ENCODE measurements at regions not wholly inside any gene's neighbourhood (a gene's known extent, or its start where the extent isn't known, plus 50 kb on each side); places are given as distances from the start of the nearest gene placed in this dataset.

DNA sequence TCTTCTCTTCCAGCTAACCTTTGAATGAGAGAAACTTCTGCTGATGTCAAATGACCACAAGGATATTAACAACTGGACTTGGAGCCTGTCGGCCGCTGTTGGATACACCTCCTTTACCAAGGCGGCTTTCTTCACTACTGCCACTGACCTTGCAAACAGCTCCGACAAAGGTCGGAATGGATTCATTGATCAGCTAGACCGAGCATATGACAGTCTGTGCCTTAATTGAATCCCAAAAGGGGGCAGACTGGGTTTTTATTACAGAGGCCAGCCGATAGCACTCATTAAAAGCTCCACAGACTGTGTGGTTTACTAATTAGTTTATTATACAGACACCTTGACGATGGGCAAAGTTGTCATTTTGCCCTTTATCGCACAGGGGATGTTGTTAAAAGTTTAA lies 394.5 kb downstream of the RERGL start:
- H3K36me3 ChIP-seq = no peaks in the 10 kb centered on the region
- DNase-seq = no peak
- H3K27me3 ChIP-seq = no peaks in the 10 kb centered on the region
- H3K4me3 ChIP-seq = no peak overlapping the region
- no peaks in the 10 kb centered on the region for H3K9me3 ChIP-seq

DNA sequence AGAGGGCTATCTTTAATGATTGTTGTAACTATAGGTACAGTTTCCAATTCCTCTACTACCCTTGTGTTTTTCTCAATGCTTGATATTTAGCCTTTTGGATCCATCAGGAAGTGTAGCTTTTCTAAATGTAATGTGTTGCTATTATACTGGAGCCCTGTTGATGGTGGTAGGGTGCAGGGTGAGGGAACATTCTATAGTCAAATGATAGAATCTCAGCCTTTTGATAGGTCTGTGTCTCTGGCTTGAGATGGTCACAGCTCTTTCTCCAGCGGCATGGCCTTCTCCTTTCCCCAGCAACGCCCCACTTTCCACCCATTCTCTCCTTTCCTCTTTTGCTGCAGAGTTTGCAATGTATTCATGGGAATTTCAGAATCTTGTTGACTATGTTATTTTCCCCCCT lies 398.6 kb downstream of the RERGL start:
- H3K27me3 ChIP-seq = no peaks in the 10 kb centered on the region
- no peak for DNase-seq
- no peaks in the 10 kb centered on the region for H3K36me3 ChIP-seq
- no peaks in the 10 kb centered on the region for H3K9me3 ChIP-seq
- H3K4me3 ChIP-seq = no peak overlapping the region

- DNase-seq = no peak
- no peaks in the 10 kb centered on the region for H3K36me3 ChIP-seq
- H3K27me3 ChIP-seq = no peaks in the 10 kb centered on the region; the same call in 1 of the 2 replicates
- no peaks in the 10 kb centered on the region for H3K9me3 ChIP-seq
- H3K4me3 ChIP-seq = no peak overlapping the region
Observed at GRCh38 chr12:17680220-17680619, 409.8 kb downstream of the RERGL start.

DNA sequence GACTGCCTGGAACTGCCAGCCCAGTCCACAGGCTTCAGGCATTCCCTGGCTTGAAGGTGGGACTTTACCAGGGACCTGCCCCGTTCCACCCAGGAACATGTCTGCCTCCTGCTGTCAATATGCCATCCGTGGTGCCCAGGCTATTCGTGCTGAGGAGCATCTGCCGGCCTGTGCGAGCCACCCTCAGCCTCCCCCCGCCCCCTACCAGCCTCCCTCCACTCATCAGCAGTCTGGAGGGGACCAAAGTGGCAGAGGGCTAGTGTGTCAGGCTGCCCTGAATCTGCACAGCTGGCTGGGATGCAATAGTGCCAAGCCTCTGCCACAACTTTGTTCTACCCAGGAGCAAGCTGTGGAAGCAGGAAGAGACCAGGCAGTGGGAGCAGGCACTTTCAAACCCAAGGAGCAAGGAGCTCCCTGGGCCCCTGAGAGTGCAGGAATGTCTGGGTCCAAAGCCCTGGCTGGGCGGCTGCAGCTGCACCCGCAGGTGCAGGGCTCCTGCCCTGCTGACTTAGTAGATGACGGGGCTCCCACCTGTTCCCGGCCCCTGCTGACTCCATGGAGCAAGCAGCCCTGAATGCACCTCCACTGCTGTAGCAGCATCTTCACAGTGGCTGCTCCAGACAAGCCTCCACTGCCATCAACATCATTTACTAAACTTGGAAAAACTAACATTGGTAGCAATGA lies 423.2 kb downstream of the RERGL start:
- Histone ChIP-seq H3K9me3 (no peaks in the 10 kb centered on the region), H3K4me3 (no peak overlapping the region), H3K27me3 (peaks cover 6% of the 10 kb centered on the region), H3K36me3 (no peaks in the 10 kb centered on the region)
- no peak for DNase-seq

DNA sequence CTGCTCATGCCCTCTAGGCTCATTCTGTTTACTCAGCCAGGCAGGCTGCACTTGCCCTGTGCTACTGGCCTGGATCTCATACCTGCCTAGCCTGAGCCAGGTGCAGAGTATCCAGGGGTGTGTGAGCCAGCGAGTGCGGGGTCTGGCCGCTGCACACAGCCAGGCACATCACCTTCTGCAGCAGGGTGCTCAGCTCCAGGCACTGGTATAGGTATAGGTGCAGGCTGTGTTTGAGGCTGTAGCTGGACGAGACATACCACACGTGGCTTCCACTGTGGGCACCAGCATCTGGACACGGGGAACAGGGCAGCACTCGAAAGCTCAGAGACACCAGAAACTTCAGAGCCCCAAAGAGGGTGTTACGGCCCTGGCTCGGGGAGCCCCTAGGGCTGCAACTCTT lies 424.2 kb downstream of the RERGL start:
- Histone ChIP-seq H3K36me3 (no peaks in the 10 kb centered on the region), H3K4me3 (no peak overlapping the region), H3K9me3 (no peaks in the 10 kb centered on the region), H3K27me3 (peaks cover 6% of the 10 kb centered on the region; the same call in 1 of the 2 replicates)
- DNase-seq = no peak

- no peaks in the 10 kb centered on the region for H3K36me3 ChIP-seq
- H3K9me3 ChIP-seq = no peaks in the 10 kb centered on the region
- no peaks in the 10 kb centered on the region for H3K27me3 ChIP-seq
- no peak for DNase-seq
- H3K4me3 ChIP-seq = no peak overlapping the region
Observed at GRCh38 chr12:17661250-17661649, 428.7 kb downstream of the RERGL start.

DNA sequence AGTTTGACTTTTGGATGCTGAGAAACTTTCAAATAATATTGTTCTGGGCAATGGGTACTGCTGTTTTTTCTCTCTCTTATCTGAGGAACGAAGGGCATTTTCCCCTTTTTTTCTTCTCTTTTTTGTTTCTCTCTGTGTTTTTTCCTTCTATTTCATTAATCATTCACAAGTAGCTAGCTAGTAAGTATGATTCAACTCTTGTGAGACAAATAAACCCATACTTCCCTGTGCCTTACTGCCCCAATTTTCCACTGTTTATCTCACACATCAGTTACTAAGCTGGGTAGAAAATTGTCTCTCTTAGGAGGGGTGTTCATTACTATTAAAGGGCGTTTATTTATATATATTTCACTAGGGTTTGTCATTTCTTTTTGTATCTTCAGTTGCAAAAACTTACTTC lies 437.6 kb downstream of the RERGL start:
- Histone ChIP-seq H3K4me3 (no peak overlapping the region), H3K36me3 (no peaks in the 10 kb centered on the region), H3K27me3 (no peaks in the 10 kb centered on the region), H3K9me3 (no peaks in the 10 kb centered on the region)
- no peak for DNase-seq

GRCh38 chr12:17642340-17642650 lies 447.7 kb downstream of the RERGL start:
- Histone ChIP-seq H3K36me3 (no peaks in the 10 kb centered on the region), H3K27me3 (no peaks in the 10 kb centered on the region), H3K9me3 (no peaks in the 10 kb centered on the region), H3K4me3 (no peak overlapping the region)
- DNase-seq = no peak

DNA sequence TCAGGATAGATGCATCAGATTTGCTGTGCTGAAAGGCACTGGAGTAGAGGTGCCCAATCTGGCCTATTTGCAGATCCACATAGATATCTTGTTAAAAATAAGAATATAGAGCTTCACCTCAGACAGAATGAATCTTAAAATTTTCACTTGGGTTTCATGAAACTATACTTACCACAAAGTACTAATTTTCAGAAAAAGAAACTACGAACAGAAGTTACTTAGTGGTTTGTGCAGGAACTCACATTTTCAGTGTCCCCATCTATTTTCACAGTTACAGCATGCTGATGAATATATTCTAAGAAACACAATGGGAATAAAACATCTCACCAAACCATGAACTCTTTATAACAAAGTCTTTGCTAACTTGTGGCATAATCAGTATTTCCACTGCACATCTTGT lies 449.4 kb downstream of the RERGL start:
- no peak for DNase-seq
- Histone ChIP-seq H3K36me3 (no peaks in the 10 kb centered on the region), H3K27me3 (no peaks in the 10 kb centered on the region), H3K9me3 (no peaks in the 10 kb centered on the region), H3K4me3 (no peak overlapping the region)

- Histone ChIP-seq H3K9me3 (no peaks in the 10 kb centered on the region), H3K36me3 (no peaks in the 10 kb centered on the region), H3K27me3 (no peaks in the 10 kb centered on the region), H3K4me3 (no peak overlapping the region)
- no peak for DNase-seq
Observed at GRCh38 chr12:17618831-17619230, 471.2 kb downstream of the RERGL start.

GRCh38 chr12:17609701-17610100 lies 480.3 kb downstream of the RERGL start:
- no peak overlapping the region for H3K4me3 ChIP-seq
- no peaks in the 10 kb centered on the region for H3K9me3 ChIP-seq
- DNase-seq = no peak
- no peaks in the 10 kb centered on the region for H3K36me3 ChIP-seq
- no peaks in the 10 kb centered on the region; the same call in 1 of the 2 replicates for H3K27me3 ChIP-seq

GRCh38 chr12:17609153-17609552 lies 480.8 kb downstream of the RERGL start:
- Histone ChIP-seq H3K4me3 (no peak overlapping the region), H3K36me3 (no peaks in the 10 kb centered on the region), H3K9me3 (no peaks in the 10 kb centered on the region), H3K27me3 (no peaks in the 10 kb centered on the region; the same call in 1 of the 2 replicates)
- no peak for DNase-seq

GRCh38 chr12:17595111-17595510 lies 494.9 kb downstream of the RERGL start:
- no peak for DNase-seq
- Histone ChIP-seq H3K9me3 (no peaks in the 10 kb centered on the region), H3K27me3 (no peaks in the 10 kb centered on the region; the same call in 1 of the 2 replicates), H3K4me3 (no peak overlapping the region), H3K36me3 (no peaks in the 10 kb centered on the region)

DNA sequence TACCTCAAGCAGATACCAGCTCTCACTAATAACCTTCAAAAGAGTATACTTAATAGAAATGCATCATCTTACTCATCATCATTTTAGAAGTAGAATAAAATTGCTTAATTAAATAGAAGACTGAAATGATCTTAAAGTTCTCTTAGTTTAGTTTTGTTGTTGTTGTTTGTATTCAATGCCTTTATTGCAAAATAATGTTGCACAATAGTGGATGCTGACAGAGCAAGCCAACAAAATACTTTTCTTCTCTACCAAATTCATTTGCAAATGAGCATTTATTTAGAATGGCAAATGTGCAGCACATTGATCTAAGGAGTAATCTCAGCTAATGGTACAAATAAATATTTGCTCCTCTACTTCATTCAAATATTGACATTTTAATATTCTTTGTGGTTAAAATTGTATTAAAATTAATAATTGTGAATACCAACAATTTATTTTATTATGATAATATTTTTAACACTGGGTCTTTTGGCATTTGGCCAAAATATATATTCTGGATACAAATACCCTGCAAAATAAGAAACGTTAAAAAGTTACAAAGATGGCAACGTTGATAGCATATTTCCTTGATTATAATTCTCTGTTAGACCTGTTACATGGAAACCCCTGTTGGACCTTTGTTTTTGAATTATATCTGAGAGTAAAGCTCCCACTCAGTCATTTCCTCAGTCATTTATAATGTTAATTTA lies 496.1 kb downstream of the RERGL start:
- Histone ChIP-seq H3K36me3 (no peaks in the 10 kb centered on the region), H3K9me3 (no peaks in the 10 kb centered on the region), H3K27me3 (no peaks in the 10 kb centered on the region; the same call in 1 of the 2 replicates), H3K4me3 (no peak overlapping the region)
- no peak for DNase-seq

DNA sequence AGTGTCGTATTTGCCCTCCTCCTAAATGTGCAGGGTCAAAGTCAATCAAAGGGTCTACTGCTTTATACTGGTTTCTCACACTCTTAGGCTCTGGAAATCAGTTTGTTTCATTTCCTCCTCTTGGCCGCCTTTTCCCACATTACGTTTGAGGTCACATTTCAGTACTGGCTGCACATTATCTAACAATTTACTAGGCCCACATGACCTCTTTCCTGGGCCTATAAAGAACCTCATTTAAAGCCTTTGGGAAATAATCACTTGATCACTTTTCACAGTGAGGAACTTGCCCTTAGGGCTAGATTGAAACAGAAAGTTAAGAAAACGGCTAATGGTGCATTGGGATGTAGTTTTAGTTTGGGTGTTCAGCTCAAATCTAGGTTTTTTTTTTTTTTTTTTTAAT lies 497.5 kb downstream of the RERGL start:
- H3K36me3 ChIP-seq = no peaks in the 10 kb centered on the region
- no peaks in the 10 kb centered on the region; the same call in 1 of the 2 replicates for H3K27me3 ChIP-seq
- no peak overlapping the region for H3K4me3 ChIP-seq
- no peak for DNase-seq
- H3K9me3 ChIP-seq = no peaks in the 10 kb centered on the region

DNA sequence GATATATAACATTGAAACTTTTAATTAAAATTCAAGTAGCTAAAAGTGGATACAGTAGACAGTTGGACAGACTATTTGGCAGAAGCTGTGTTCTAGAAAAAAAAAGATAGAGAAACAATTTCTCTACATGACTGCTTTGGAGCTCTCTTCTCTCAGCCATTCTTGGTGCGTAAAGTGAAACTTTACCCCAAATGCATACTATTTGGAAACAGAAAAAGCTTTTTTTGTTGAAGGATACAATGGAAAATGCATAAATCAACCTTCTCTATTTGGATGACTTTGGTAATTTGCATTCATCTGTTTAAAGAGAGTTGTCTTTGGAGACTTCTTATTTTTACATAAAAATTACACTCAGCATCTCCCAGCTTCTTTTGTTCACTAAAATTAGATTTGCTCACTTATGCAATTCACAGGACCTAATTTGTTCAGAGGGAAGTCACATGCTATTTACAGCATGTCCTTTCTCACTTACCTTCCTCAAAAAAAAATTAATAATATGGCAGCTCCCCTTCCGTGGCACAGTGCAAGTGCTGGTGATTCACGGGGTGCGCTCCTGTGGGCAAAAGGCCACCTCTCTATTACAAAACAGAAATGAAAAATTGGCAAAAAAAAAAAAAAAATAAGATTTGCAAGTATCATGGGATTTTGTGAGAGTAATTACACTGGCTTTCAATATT lies 498.9 kb downstream of the RERGL start:
- H3K27me3 ChIP-seq = no peaks in the 10 kb centered on the region; the same call in 1 of the 2 replicates
- no peaks in the 10 kb centered on the region for H3K9me3 ChIP-seq
- no peak overlapping the region for H3K4me3 ChIP-seq
- no peak for DNase-seq
- no peaks in the 10 kb centered on the region for H3K36me3 ChIP-seq

GRCh38 chr12:17588968-17589367 lies 501.0 kb downstream of the RERGL start:
- Histone ChIP-seq H3K36me3 (no peaks in the 10 kb centered on the region), H3K27me3 (no peaks in the 10 kb centered on the region; the same call in 1 of the 2 replicates), H3K9me3 (no peaks in the 10 kb centered on the region), H3K4me3 (no peak overlapping the region)
- DNase-seq = no peak
